ENCODE measurements at regions not wholly inside any gene's neighbourhood (a gene's known extent, or its start where the extent isn't known, plus 50 kb on each side); places are given as distances from the start of the nearest gene placed in this dataset.
"Not testable (repeated sequence)": the region's sequence is repeated elsewhere in the genome, so short reads cannot be mapped to it uniquely, and the experiment has no call there.

DNA sequence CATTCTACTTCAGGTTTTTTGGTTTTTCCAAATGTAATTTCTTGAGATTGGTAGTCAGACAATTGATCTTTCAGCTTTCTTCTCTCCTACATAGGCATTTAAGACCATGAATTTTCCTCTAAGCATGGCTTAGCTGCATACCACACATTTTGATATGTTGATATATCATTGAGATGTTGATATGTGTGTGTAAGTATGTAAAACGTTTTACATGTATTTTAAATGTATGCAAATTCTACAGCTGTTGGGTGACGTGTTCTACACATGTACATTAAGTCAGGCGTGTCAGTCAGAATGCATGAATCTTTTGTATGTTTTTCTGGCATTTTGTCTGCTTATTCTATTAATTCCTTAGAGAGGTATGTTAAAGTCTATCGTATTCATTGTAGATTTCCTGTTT, 228.2 kb downstream of the CDH26 start:
- CTCF ChIA-PET: no interaction called here
- TF ChIP-seq CTCF (IDR thresholded peaks at IDR 0.05; ENCODE audit: low read depth, low read length): no peak
- no peak overlapping the region for H3K27ac ChIP-seq (ENCODE audit: low read depth, low read length)
- H3K27me3 ChIP-seq (ENCODE audit: control insufficient read depth, insufficient read depth, low read length): no peaks in the 10 kb centered on the region
- no peak overlapping the region for H3K4me3 ChIP-seq (ENCODE audit: low read depth, low read length)
- DNase-seq (ENCODE audit: low read depth, low spot score): no peak
- POLR2A ChIA-PET: no interaction called here
- H3K9me3 ChIP-seq (ENCODE audit: control insufficient read depth, insufficient read depth, low read length): no peaks in the 10 kb centered on the region

- CTCF ChIA-PET: no interaction called here
Measured at GRCh38 chr20:60187683-60188082, 229.5 kb downstream of the CDH26 start.

GRCh38 chr20:60191014-60191413, 232.8 kb downstream of the CDH26 start:
- H3K4me3 ChIP-seq (ENCODE audit: low read depth, low read length): no peak overlapping the region
- TF ChIP-seq CTCF (IDR thresholded peaks at IDR 0.05; ENCODE audit: low read depth, low read length): no peak
- DNase-seq (ENCODE audit: low read depth, low spot score): no peak
- no peak overlapping the region for H3K27ac ChIP-seq (ENCODE audit: low read depth, low read length)
- POLR2A ChIA-PET: no interaction called here
- H3K9me3 ChIP-seq (ENCODE audit: control insufficient read depth, insufficient read depth, low read length): 0 out of 2 replicates have a peak, but pooled peaks cover 3% of the 10 kb centered on the region
- CTCF ChIA-PET: no interaction called here
- H3K27me3 ChIP-seq (ENCODE audit: control insufficient read depth, insufficient read depth, low read length): no peaks in the 10 kb centered on the region

More at GRCh38 chr20:60187683-60188082, 229.5 kb downstream of the CDH26 start:
- DNase-seq (ENCODE audit: low read depth, low spot score): no peak
- H3K27me3 ChIP-seq (ENCODE audit: control insufficient read depth, insufficient read depth, low read length): no peaks in the 10 kb centered on the region
- H3K9me3 ChIP-seq (ENCODE audit: control insufficient read depth, insufficient read depth, low read length): no peaks in the 10 kb centered on the region
- H3K4me3 ChIP-seq (ENCODE audit: low read depth, low read length): no peak overlapping the region
- no peak for TF ChIP-seq CTCF (IDR thresholded peaks at IDR 0.05; ENCODE audit: low read depth, low read length)
- no peak overlapping the region for H3K27ac ChIP-seq (ENCODE audit: low read depth, low read length)
- POLR2A ChIA-PET: no interaction called here

GRCh38 chr20:60192326-60192725, 234.1 kb downstream of the CDH26 start:
- no peak overlapping the region for H3K27ac ChIP-seq (ENCODE audit: low read depth, low read length)
- DNase-seq (ENCODE audit: low read depth, low spot score): no peak
- H3K4me3 ChIP-seq (ENCODE audit: low read depth, low read length): no peak overlapping the region
- ChIA-PET POLR2A (no interaction called here), CTCF (interaction anchor here (1.8 kb wide), 1 partner anchor 18 kb away, joined by 4 read pairs; no protein-coding TSS in a partner anchor)
- 0 out of 2 replicates have a peak, but pooled peaks cover 3% of the 10 kb centered on the region for H3K9me3 ChIP-seq (ENCODE audit: control insufficient read depth, insufficient read depth, low read length)
- TF ChIP-seq CTCF (IDR thresholded peaks at IDR 0.05; ENCODE audit: low read depth, low read length): no peak
- no peaks in the 10 kb centered on the region for H3K27me3 ChIP-seq (ENCODE audit: control insufficient read depth, insufficient read depth, low read length)

GRCh38 chr20:60199132-60199531, 240.9 kb downstream of the CDH26 start:
- H3K27me3 ChIP-seq (ENCODE audit: control insufficient read depth, insufficient read depth, low read length); H3K4me3 ChIP-seq (ENCODE audit: low read depth, low read length); DNase-seq (ENCODE audit: low read depth, low spot score); H3K27ac ChIP-seq (ENCODE audit: low read depth, low read length); POLR2A ChIA-PET; H3K9me3 ChIP-seq (ENCODE audit: control insufficient read depth, insufficient read depth, low read length): not testable (repeated sequence)
- CTCF ChIA-PET: interaction anchor here (1.0 kb wide), 1 partner anchor 13 kb away, joined by 3 read pairs; no protein-coding TSS in a partner anchor

GRCh38 chr20:60199866-60200265, 241.6 kb downstream of the CDH26 start:
- Histone ChIP-seq H3K27ac (ENCODE audit: low read depth, low read length) (no peak overlapping the region), H3K4me3 (ENCODE audit: low read depth, low read length) (no peak overlapping the region), H3K27me3 (ENCODE audit: control insufficient read depth, insufficient read depth, low read length) (no peaks in the 10 kb centered on the region), H3K9me3 (ENCODE audit: control insufficient read depth, insufficient read depth, low read length) (no peaks in the 10 kb centered on the region; the same call in 1 of the 2 replicates)
- no peak for TF ChIP-seq CTCF (IDR thresholded peaks at IDR 0.05; ENCODE audit: low read depth, low read length)
- no peak for DNase-seq (ENCODE audit: low read depth, low spot score)
- ChIA-PET POLR2A (no interaction called here), CTCF (no interaction called here)

Measured in AG04450 (cell line).